SK-N-SH (cell line): ENCODE measurements at regions not wholly inside any gene's neighbourhood (a gene's known extent, or its start where the extent isn't known, plus 50 kb on each side); places are given as distances from the start of the nearest gene placed in this dataset.

Experiments used
- CTCF ChIA-PET: fragments of 300-600, 350-600 bp; formaldehyde crosslinking; extraction: SDS; loops from one replicate; lab custom pipeline; 2021; lab: Yijun Ruan, JAX
- POLR2A ChIA-PET: fragments of 350-600 bp; sonication (Branson Sonifier 250); formaldehyde crosslinking; extraction: SDS; loops from one replicate; lab custom pipeline; 2020; ENCODE audit warnings: antibody characterized with exemption, inconsistent platforms; lab: Yijun Ruan, JAX
- DNase-seq: peaks from one replicate; pipeline ENCODE4 v3.0.0; 2012
- H2AFZ ChIP-seq: fragments of 200-600 bp; sonication (generic); 2 replicates; pipeline ENCODE4 v1.8.1; 2016; ENCODE audit warnings: antibody characterized with exemption, mild to moderate bottlenecking, low read depth
- H3F3A ChIP-seq: fragments of 200-600 bp; sonication (generic); replicated peaks from 2 replicates; pipeline ENCODE3; 2016; ENCODE audit warnings: antibody characterized with exemption, mild to moderate bottlenecking; ENCODE audit not compliant: insufficient read depth
- H3K27ac ChIP-seq, 2 experiments: fragments of 200-500 bp in 1 of 2; fragments of 200-600 bp in 1 of 2; sonication (Bioruptor generic) in 1 of 2; sonication (generic), shearing (Covaris generic) in 1 of 2; 2 replicates each; pipeline versions ENCODE4 v1.5.1 to v1.6.1; 2014 to 2016; ENCODE audit warnings: low read depth in 2 of 2, inconsistent platforms in 1 of 2, low read length in 1 of 2, mild to moderate bottlenecking in 1 of 2, mixed read lengths in 1 of 2
- H3K27me3 ChIP-seq: fragments of 200-600 bp; sonication (generic), shearing (Covaris generic); 2 replicates; pipeline ENCODE4 v1.6.1; 2016; ENCODE audit warnings: mixed run types; ENCODE audit not compliant: insufficient read depth
- H3K36me3 ChIP-seq, 2 experiments: fragments of 200-500 bp in 1 of 2; fragments of 200-600 bp in 1 of 2; sonication (Bioruptor generic) in 1 of 2; sonication (generic) in 1 of 2; replicated peaks in 1 of 2; 2 replicates each; pipeline versions ENCODE3 to v1.5.1; 2014 to 2016; ENCODE audit warnings: low read length in 1 of 2, mild to moderate bottlenecking in 1 of 2; ENCODE audit not compliant: insufficient read depth in 2 of 2, control insufficient read depth in 1 of 2
- H3K4me1 ChIP-seq, 2 experiments: fragments of 200-500 bp in 1 of 2; fragments of 200-600 bp in 1 of 2; sonication (Bioruptor generic) in 1 of 2; sonication (generic), shearing (Covaris generic) in 1 of 2; 2 replicates each; pipeline versions ENCODE4 v1.5.1 to v1.6.1; 2014 to 2016; ENCODE audit warnings: low read depth in 1 of 2, low read length in 1 of 2, mixed run types in 1 of 2; ENCODE audit not compliant: insufficient read depth in 2 of 2, control insufficient read depth in 1 of 2
- H3K4me2 ChIP-seq: fragments of 200-600 bp; sonication (generic), shearing (Covaris generic); 2 replicates; pipeline ENCODE4 v1.6.1; 2017; ENCODE audit warnings: mixed run types
- H3K4me3 ChIP-seq, 2 experiments: fragments of 200-500 bp in 1 of 2; fragments of 200-600 bp in 1 of 2; sonication (Bioruptor generic) in 1 of 2; sonication (generic), shearing (Covaris generic) in 1 of 2; 2 replicates each; pipeline versions ENCODE4 v1.5.1 to v1.8.1; 2014 to 2016; ENCODE audit warnings: low read depth in 2 of 2, inconsistent platforms in 1 of 2, low read length in 1 of 2, mild to moderate bottlenecking in 1 of 2, mixed read lengths in 1 of 2, moderate library complexity in 1 of 2
- H3K79me2 ChIP-seq: fragments of 200-600 bp; sonication (generic); 2 replicates; pipeline ENCODE4 v1.8.1; 2017; ENCODE audit warnings: mild to moderate bottlenecking; ENCODE audit not compliant: insufficient read depth
- H3K9ac ChIP-seq: fragments of 200-600 bp; sonication (generic); 2 replicates; pipeline ENCODE4 v1.6.1; 2017; ENCODE audit warnings: mixed run types
- H3K9me2 ChIP-seq: fragments of 200-600 bp; sonication (generic); 2 replicates; pipeline ENCODE4 v1.6.1; 2017; ENCODE audit warnings: mixed run types
- H3K9me3 ChIP-seq: fragments of 200-600 bp; sonication (generic); 2 replicates; pipeline ENCODE4 v1.6.1; 2017; ENCODE audit warnings: mixed run types, mild to moderate bottlenecking, moderate library complexity
- H4K20me1 ChIP-seq: fragments of 200-600 bp; sonication (generic); 2 replicates; pipeline ENCODE4 v1.6.1; 2017; ENCODE audit warnings: mild to moderate bottlenecking, mixed run types; ENCODE audit not compliant: insufficient read depth
- EP300 ChIP-seq, 2 experiments: IDR thresholded peaks; 2 replicates each; pipeline versions ENCODE4 v1.4.0 to v1.6.1; 2012; ENCODE audit warnings: borderline replicate concordance in 1 of 2, low read depth in 1 of 2, low read length in 1 of 2
- EZH2phosphoT487 ChIP-seq: fragments of 200-600 bp; sonication (generic); IDR thresholded peaks from 2 replicates; pipeline ENCODE4 v1.6.1; 2017; ENCODE audit warnings: low read depth, mixed run types, mild to moderate bottlenecking, antibody characterized with exemption, moderate library complexity, borderline replicate concordance
- FOSL2 ChIP-seq: IDR thresholded peaks from 2 replicates; pipeline ENCODE4 v1.4.0; 2012; ENCODE audit warnings: low read depth, mild to moderate bottlenecking, moderate library complexity, borderline replicate concordance
- FOXJ3 ChIP-seq: sonication (generic); formaldehyde crosslinking; IDR thresholded peaks from 2 replicates; pipeline ENCODE4 v1.5.1; 2020; ENCODE audit warnings: mild to moderate bottlenecking, missing genetic modification reagents
- FOXM1 ChIP-seq: IDR thresholded peaks from 2 replicates; pipeline ENCODE4 v1.4.0; 2012; ENCODE audit warnings: low read depth, mild to moderate bottlenecking
- GABPA ChIP-seq: IDR thresholded peaks from 2 replicates; pipeline ENCODE4 v1.4.0; 2012; ENCODE audit warnings: low read depth, mild to moderate bottlenecking
- GATA2 ChIP-seq: sonication (generic); formaldehyde crosslinking; IDR thresholded peaks from 2 replicates; pipeline ENCODE4 v1.5.0; 2020; ENCODE audit warnings: mild to moderate bottlenecking, missing genetic modification reagents
- MEF2A ChIP-seq: IDR thresholded peaks from 2 replicates; pipeline ENCODE4 v1.4.0; 2012; ENCODE audit warnings: low read depth, borderline replicate concordance
- NFIC ChIP-seq: IDR thresholded peaks from 2 replicates; pipeline ENCODE4 v1.4.0; 2012; ENCODE audit warnings: borderline replicate concordance
- NRF1 ChIP-seq: IDR thresholded peaks from 2 replicates; pipeline ENCODE4 v1.6.1; 2012; ENCODE audit warnings: low read depth, mild to moderate bottlenecking, low read length
- POLR2AphosphoS5 ChIP-seq: IDR thresholded peaks from 2 replicates; pipeline ENCODE4 v1.6.1; 2012; ENCODE audit warnings: low read depth, low read length
- RAD21 ChIP-seq: IDR thresholded peaks from 2 replicates; pipeline ENCODE4 v1.6.1; 2012; ENCODE audit warnings: mild to moderate bottlenecking, low read length
- RCOR1 ChIP-seq: fragments of 150-350 bp; IDR thresholded peaks from 2 replicates; pipeline ENCODE4 v1.6.1; 2017; ENCODE audit warnings: antibody characterized with exemption, low read length
- SMC3 ChIP-seq: IDR thresholded peaks from 2 replicates; pipeline ENCODE4 v1.6.1; 2012; ENCODE audit warnings: low read depth, low read length, improper control_type of control experiment
- YY1 ChIP-seq: IDR thresholded peaks from 2 replicates; pipeline ENCODE4 v1.4.0; 2012; ENCODE audit warnings: low read depth, mild to moderate bottlenecking
- WGBS: methylation state at CpG from one replicate; pipeline ENCODE4 v1.1.6; 2017; ENCODE audit warnings: low lambda C conversion rate; 5-methylcytosine and 5-hydroxymethylcytosine counted together
- TF ChIP-seq, protein P1 (sequence below): fragments of 200-600 bp; sonication (generic); IDR thresholded peaks from 2 replicates; pipeline ENCODE4 v1.6.1; 2017; ENCODE audit warnings: antibody characterized with exemption, mild to moderate bottlenecking, moderate library complexity
- TF ChIP-seq, protein P2 (sequence below): fragments of 150-350 bp; IDR thresholded peaks from 2 replicates; pipeline ENCODE4 v1.6.1; 2017; ENCODE audit warnings: antibody characterized with exemption, low read length, low read depth, borderline replicate concordance
- TF ChIP-seq, protein P3 (sequence below): IDR thresholded peaks from 2 replicates; pipeline ENCODE4 v1.4.0; 2012; ENCODE audit warnings: low read depth

DNA sequence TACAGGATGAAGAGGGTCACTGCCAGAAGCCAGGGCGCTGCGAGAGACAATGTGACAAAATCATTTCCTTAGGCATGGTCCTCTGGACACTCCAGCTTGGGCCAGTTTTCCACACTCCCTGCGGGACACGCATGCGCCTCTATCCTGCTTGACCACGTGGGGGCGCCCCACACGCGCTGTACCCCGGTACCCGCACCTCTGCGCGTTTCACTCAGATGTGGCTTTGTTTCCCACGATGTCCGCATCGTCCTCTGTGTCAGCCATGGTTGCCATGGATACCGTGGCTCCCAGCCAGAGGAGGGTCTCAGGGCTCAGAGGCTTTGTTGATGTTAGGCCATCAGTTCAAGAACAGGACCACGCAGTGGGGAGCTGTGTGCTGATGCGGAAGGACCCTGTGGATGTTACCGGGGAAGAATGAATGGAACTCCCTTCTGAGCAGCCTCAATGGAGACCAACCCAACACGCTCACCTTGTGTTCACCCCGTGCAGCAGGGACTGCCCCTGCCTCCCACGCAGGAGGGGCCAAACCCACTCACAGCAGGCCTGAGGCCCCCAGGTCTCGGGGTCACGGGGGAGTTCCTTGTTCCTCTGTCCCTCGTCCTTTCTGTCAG, 65.8 kb upstream of the SLC22A11 start:
- 37% methylated on average over 21 of the region's 26 CpGs for WGBS
- ChIA-PET CTCF (interaction anchor here (0.6 to 8.8 kb wide), 40 partner anchors 8 to 376 kb away, joined by 3 to 104 read pairs (median 4); no protein-coding TSS in a partner anchor), POLR2A (no interaction called here)
- TF ChIP-seq SMC3 = peak; percentile 52
- TF ChIP-seq, protein P1, sequence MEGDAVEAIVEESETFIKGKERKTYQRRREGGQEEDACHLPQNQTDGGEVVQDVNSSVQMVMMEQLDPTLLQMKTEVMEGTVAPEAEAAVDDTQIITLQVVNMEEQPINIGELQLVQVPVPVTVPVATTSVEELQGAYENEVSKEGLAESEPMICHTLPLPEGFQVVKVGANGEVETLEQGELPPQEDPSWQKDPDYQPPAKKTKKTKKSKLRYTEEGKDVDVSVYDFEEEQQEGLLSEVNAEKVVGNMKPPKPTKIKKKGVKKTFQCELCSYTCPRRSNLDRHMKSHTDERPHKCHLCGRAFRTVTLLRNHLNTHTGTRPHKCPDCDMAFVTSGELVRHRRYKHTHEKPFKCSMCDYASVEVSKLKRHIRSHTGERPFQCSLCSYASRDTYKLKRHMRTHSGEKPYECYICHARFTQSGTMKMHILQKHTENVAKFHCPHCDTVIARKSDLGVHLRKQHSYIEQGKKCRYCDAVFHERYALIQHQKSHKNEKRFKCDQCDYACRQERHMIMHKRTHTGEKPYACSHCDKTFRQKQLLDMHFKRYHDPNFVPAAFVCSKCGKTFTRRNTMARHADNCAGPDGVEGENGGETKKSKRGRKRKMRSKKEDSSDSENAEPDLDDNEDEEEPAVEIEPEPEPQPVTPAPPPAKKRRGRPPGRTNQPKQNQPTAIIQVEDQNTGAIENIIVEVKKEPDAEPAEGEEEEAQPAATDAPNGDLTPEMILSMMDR = peak; percentile 66
- TF ChIP-seq FOXM1 = no peak
- peak; percentile 77 for TF ChIP-seq RAD21
- peak; percentile 48; the same call in 1 of the 2 replicates for TF ChIP-seq NRF1
- no peak for TF ChIP-seq POLR2AphosphoS5
- H3K27me3 ChIP-seq = peaks cover 10% of the 10 kb centered on the region; the same call in 1 of the 2 replicates
- no peaks in the 10 kb centered on the region for H3K36me3 ChIP-seq
- no peaks in the 10 kb centered on the region for H4K20me1 ChIP-seq
- no peak overlapping the region; a peak in 1 of 4 replicates for H3K4me3 ChIP-seq
- no peaks in the 10 kb centered on the region for H3F3A ChIP-seq
- no peaks in the 10 kb centered on the region for H3K9me2 ChIP-seq
- peaks cover 0 to 2% of the 10 kb centered on the region in 2 experiments; a peak in 1 of 4 replicates for H3K4me1 ChIP-seq
- no peak overlapping the region for H3K27ac ChIP-seq
- H2AFZ ChIP-seq = no peak overlapping the region
- H3K9ac ChIP-seq = no peak overlapping the region
- H3K4me2 ChIP-seq = no peak overlapping the region
- no peaks in the 10 kb centered on the region for H3K79me2 ChIP-seq
- H3K9me3 ChIP-seq = no peaks in the 10 kb centered on the region
- DNase-seq = peak; percentile 84

DNA sequence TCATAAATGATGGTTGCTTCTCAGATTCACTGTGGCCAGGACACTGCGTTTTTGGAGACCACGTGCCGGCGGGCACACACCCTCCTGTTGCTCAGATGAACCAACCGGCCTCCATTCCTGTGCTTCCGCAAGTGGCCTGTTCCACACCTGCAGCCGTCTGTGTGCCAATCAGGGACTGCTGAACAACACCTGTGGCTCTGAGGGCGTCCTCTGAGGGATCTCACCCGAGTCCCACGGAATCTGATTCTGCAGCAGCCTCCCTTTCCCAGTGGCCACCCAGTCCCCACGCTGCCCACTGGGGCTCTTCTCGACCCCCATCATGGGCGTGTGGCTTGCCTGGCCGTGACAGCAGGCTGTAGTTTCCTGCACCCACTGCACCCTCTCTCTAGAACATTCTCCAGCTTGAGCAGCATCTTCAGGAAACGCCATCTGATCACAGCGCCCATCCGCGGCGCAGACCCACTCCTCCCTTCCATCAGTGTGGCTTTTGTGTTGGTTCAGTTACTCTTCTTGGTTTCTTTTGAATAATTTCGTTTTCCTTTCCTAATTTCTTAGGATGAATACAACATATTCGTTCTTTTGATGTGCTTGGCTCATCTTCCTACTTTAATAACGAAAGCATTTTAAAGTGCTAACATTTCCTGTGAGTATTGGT, 65.1 kb upstream of the SLC22A11 start:
- H3K4me1 ChIP-seq = peaks cover 0 to 2% of the 10 kb centered on the region in 2 experiments; a peak in 1 of 4 replicates
- H3K79me2 ChIP-seq = no peaks in the 10 kb centered on the region
- H3K9ac ChIP-seq = no peak overlapping the region
- no peak overlapping the region for H3K27ac ChIP-seq
- no peaks in the 10 kb centered on the region for H3K36me3 ChIP-seq
- 64% methylated on average over 14 of the region's 22 CpGs for WGBS
- H3K9me2 ChIP-seq = no peaks in the 10 kb centered on the region
- H3K4me3 ChIP-seq = no peak overlapping the region
- H3F3A ChIP-seq = no peaks in the 10 kb centered on the region
- CTCF ChIA-PET = interaction anchor here (0.6 to 8.8 kb wide), 24 partner anchors 8 to 203 kb away, joined by 3 to 104 read pairs (median 6); no protein-coding TSS in a partner anchor
- H2AFZ ChIP-seq = no peak overlapping the region
- H3K27me3 ChIP-seq = peaks cover 8% of the 10 kb centered on the region; the same call in 1 of the 2 replicates
- no peaks in the 10 kb centered on the region for H3K9me3 ChIP-seq
- no peak for TF ChIP-seq RAD21
- no peak for TF ChIP-seq POLR2AphosphoS5
- TF ChIP-seq, protein P2, sequence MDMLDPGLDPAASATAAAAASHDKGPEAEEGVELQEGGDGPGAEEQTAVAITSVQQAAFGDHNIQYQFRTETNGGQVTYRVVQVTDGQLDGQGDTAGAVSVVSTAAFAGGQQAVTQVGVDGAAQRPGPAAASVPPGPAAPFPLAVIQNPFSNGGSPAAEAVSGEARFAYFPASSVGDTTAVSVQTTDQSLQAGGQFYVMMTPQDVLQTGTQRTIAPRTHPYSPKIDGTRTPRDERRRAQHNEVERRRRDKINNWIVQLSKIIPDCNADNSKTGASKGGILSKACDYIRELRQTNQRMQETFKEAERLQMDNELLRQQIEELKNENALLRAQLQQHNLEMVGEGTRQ = no peak
- TF ChIP-seq EZH2phosphoT487 = no peak
- TF ChIP-seq NFIC = no peak
- TF ChIP-seq, protein P3, sequence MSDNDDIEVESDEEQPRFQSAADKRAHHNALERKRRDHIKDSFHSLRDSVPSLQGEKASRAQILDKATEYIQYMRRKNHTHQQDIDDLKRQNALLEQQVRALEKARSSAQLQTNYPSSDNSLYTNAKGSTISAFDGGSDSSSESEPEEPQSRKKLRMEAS = no peak
- no peak for TF ChIP-seq RCOR1
- TF ChIP-seq GATA2 (CRISPR knock-in tag) = no peak
- TF ChIP-seq, protein P1 = no peak
- no peak for TF ChIP-seq EP300 (IDR thresholded peaks at IDR 0.05; ENCODE audit: borderline replicate concordance in 1 of 2, low read depth in 1 of 2, low read length in 1 of 2)
- no peak for TF ChIP-seq GABPA
- TF ChIP-seq FOXJ3 (CRISPR knock-in tag) = no peak
- no peak for TF ChIP-seq SMC3
- no peak for TF ChIP-seq YY1
- no peak for TF ChIP-seq FOSL2
- no peak for TF ChIP-seq MEF2A
- DNase-seq = no peak
- no peaks in the 10 kb centered on the region for H4K20me1 ChIP-seq
- H3K4me2 ChIP-seq = no peak overlapping the region
- POLR2A ChIA-PET = no interaction called here
